HCT116 (cell line): ENCODE measurements at regions not wholly inside any gene's neighbourhood (a gene's known extent, or its start where the extent isn't known, plus 50 kb on each side); places are given as distances from the start of the nearest gene placed in this dataset.

Source experiments
- ATAC-seq: fragments of 200-7000 bp; cut with Tn5 transposase; 2 replicates; pipeline ENCODE4 v1.9.1; 2020; ENCODE audit warnings: mild to moderate bottlenecking, moderate library complexity
- BruUV-seq: library from RNA; stranded (reverse); fragments of 400-500 nt; replicated peaks from 2 replicates; lab custom pipeline; 2021; lab: Mats Ljungman, UMichigan
- CTCF ChIA-PET: fragments of 300-600 bp; sonication (Branson Sonifier 250); formaldehyde crosslinking; loops from one replicate; lab custom pipeline; 2021; ENCODE audit warnings: antibody characterized with exemption; lab: Charles Lee
- POLR2A ChIA-PET: fragments of 300-600, 350-600 bp; sonication (Branson Sonifier 250); formaldehyde crosslinking; loops from one replicate; lab custom pipeline; 2021; ENCODE audit warnings: antibody characterized with exemption; lab: Charles Lee
- RAD21 ChIA-PET, 2 experiments: fragments of 300-600 bp; sonication (Branson Sonifier 250); formaldehyde crosslinking; loops; one replicate each; lab custom pipeline; 2023; ENCODE audit warnings: low total read pairs in 2 of 2; ENCODE audit not compliant: uncharacterized antibody in 2 of 2, unreplicated experiment in 2 of 2, low non-redundant PET in 1 of 2; lab: Charles Lee
- DNase-seq: peaks from one replicate; pipeline ENCODE4 v3.0.0-alpha.2; 2010; ENCODE audit warnings: low read depth, low spot score
- H2AFZ ChIP-seq: fragments of 200-600 bp; shearing (Covaris generic), sonication (generic); 2 replicates; pipeline ENCODE4 v1.6.1; 2017; ENCODE audit warnings: low read depth, mixed run types, mixed read lengths, antibody characterized with exemption, low read length; ENCODE audit not compliant: poor library complexity, severe bottlenecking
- H3K27ac ChIP-seq: 2 replicates; pipeline ENCODE4 v1.5.1; 2012; ENCODE audit warnings: low read depth, low read length
- H3K27me3 ChIP-seq: fragments of 200-600 bp; sonication (generic); 2 replicates; pipeline ENCODE4 v1.6.1; 2016; ENCODE audit warnings: mixed run types, low read length, mixed read lengths; ENCODE audit not compliant: insufficient read depth
- H3K36me3 ChIP-seq, 2 experiments: fragments of 200-500 bp in 1 of 2; fragments of 200-600 bp in 1 of 2; sonication (Bioruptor generic) in 1 of 2; sonication (generic) in 1 of 2; 2 replicates each; pipeline versions ENCODE4 v1.5.1 to v1.6.1; 2014 to 2016; ENCODE audit warnings: low read length in 2 of 2, inconsistent platforms in 1 of 2, mixed read lengths in 1 of 2, mixed run types in 1 of 2; ENCODE audit not compliant: insufficient read depth in 2 of 2, control insufficient read depth in 1 of 2
- H3K4me1 ChIP-seq, 2 experiments: fragments of 200-600 bp in 1 of 2; sonication (generic) in 1 of 2; 2 replicates each; pipeline versions ENCODE4 v1.5.1 to v1.6.1; 2012 to 2017; ENCODE audit warnings: low read length in 2 of 2, inconsistent platforms in 1 of 2, mild to moderate bottlenecking in 1 of 2, mixed read lengths in 1 of 2, mixed run types in 1 of 2, moderate library complexity in 1 of 2; ENCODE audit not compliant: insufficient read depth in 2 of 2, control insufficient read depth in 1 of 2
- H3K4me2 ChIP-seq: fragments of 200-600 bp; sonication (generic); 2 replicates; pipeline ENCODE4 v1.6.1; 2017; ENCODE audit warnings: mixed run types, low read length, mixed read lengths
- H3K4me3 ChIP-seq, 2 experiments: fragments of 200-600 bp in 1 of 2; sonication (generic) in 1 of 2; replicated peaks in 1 of 2; 2 replicates each; pipeline ENCODE4 v1.5.1; 2011 to 2016; ENCODE audit warnings: low read length in 2 of 2, control low read depth in 1 of 2, low read depth in 1 of 2, mild to moderate bottlenecking in 1 of 2, mixed read lengths in 1 of 2, mixed run types in 1 of 2
- H3K79me2 ChIP-seq: fragments of 200-600 bp; sonication (generic); 2 replicates; pipeline ENCODE4 v1.6.1; 2017; ENCODE audit warnings: mild to moderate bottlenecking, mixed run types, low read length, moderate library complexity, mixed read lengths; ENCODE audit not compliant: insufficient read depth
- H3K9ac ChIP-seq: fragments of 200-600 bp; sonication (generic); 2 replicates; pipeline ENCODE4 v1.6.1; 2016; ENCODE audit warnings: low read length, mixed read lengths
- H3K9me2 ChIP-seq: fragments of 200-600 bp; sonication (generic), shearing (Covaris generic); 2 replicates; pipeline ENCODE4 v1.6.1; 2017; ENCODE audit warnings: mixed run types, mild to moderate bottlenecking, moderate library complexity; ENCODE audit not compliant: insufficient read depth
- H3K9me3 ChIP-seq, 2 experiments: fragments of 200-500 bp in 1 of 2; fragments of 200-600 bp in 1 of 2; sonication (Bioruptor generic) in 1 of 2; sonication (generic) in 1 of 2; 2 replicates each; pipeline ENCODE4 v1.6.1; 2014 to 2017; ENCODE audit warnings: low read length in 2 of 2, mixed read lengths in 2 of 2, inconsistent platforms in 1 of 2, low read depth in 1 of 2, mild to moderate bottlenecking in 1 of 2, mixed run types in 1 of 2, moderate library complexity in 1 of 2; ENCODE audit not compliant: control insufficient read depth in 1 of 2, insufficient read depth in 1 of 2
- H4K20me1 ChIP-seq: fragments of 200-600 bp; sonication (generic), shearing (Covaris generic); 2 replicates; pipeline ENCODE4 v1.6.1; 2017; ENCODE audit warnings: mixed run types, mild to moderate bottlenecking, moderate library complexity; ENCODE audit not compliant: insufficient read depth
- CBX3 ChIP-seq: IDR thresholded peaks from 2 replicates; pipeline ENCODE4 v1.6.1; 2012; ENCODE audit warnings: low read depth
- EGR1 ChIP-seq: IDR thresholded peaks from 2 replicates; pipeline ENCODE4 v1.6.1; 2012; ENCODE audit warnings: low read depth
- ELF1 ChIP-seq: IDR thresholded peaks from 2 replicates; pipeline ENCODE4 v1.6.1; 2012; ENCODE audit warnings: low read depth, borderline replicate concordance
- EZH2 ChIP-seq: fragments of 200-600 bp; sonication (generic); IDR thresholded peaks from 2 replicates; pipeline ENCODE4 v1.6.1; 2017; ENCODE audit warnings: antibody characterized with exemption, mixed run types
- EZH2phosphoT487 ChIP-seq: fragments of 200-600 bp; IDR thresholded peaks from 2 replicates; pipeline ENCODE4 v1.6.1; 2018; ENCODE audit warnings: antibody characterized with exemption, borderline replicate concordance
- JUND ChIP-seq: IDR thresholded peaks from 2 replicates; pipeline ENCODE4 v1.6.1; 2012
- POLR2A ChIP-seq: IDR thresholded peaks from 2 replicates; pipeline ENCODE4 v1.7.0; 2011; ENCODE audit warnings: borderline replicate concordance; ENCODE audit not compliant: insufficient read depth, insufficient read length; ENCODE audit errors: extremely low read depth
- POLR2AphosphoS5 ChIP-seq: IDR thresholded peaks from 2 replicates; pipeline ENCODE4 v1.6.1; 2011; ENCODE audit warnings: mild to moderate bottlenecking, low read depth, low read length, moderate library complexity
- RAD21 ChIP-seq: IDR thresholded peaks from 2 replicates; pipeline ENCODE4 v1.6.1; 2012; ENCODE audit warnings: low read depth, mild to moderate bottlenecking
- SIN3A ChIP-seq: IDR thresholded peaks from 2 replicates; pipeline ENCODE4 v1.6.1; 2012; ENCODE audit warnings: low read depth
- SP1 ChIP-seq: IDR thresholded peaks from 2 replicates; pipeline ENCODE4 v1.6.1; 2012; ENCODE audit warnings: low read depth
- SRF ChIP-seq: IDR thresholded peaks from 2 replicates; pipeline ENCODE4 v1.6.1; 2012; ENCODE audit warnings: low read depth
- TCF7L2 ChIP-seq: IDR thresholded peaks from 2 replicates; pipeline ENCODE4 v1.7.0; 2011; ENCODE audit warnings: borderline replicate concordance, inconsistent platforms; ENCODE audit not compliant: insufficient read depth, insufficient read length; ENCODE audit errors: extremely low read depth
- YY1 ChIP-seq: IDR thresholded peaks from 2 replicates; pipeline ENCODE4 v1.6.1; 2011; ENCODE audit warnings: low read length, low read depth, moderate library complexity, mild to moderate bottlenecking; ENCODE audit not compliant: insufficient replicate concordance; ENCODE audit errors: extremely low read depth
- ZNF274 ChIP-seq: fragments of 200-500 bp; sonication (Bioruptor generic); IDR thresholded peaks from 2 replicates; pipeline ENCODE4 v1.6.1; 2014; ENCODE audit warnings: mild to moderate bottlenecking, low read depth, low read length, inconsistent platforms
- intact Hi-C: fragments of 100-400 bp; cut with micrococcal nuclease; formaldehyde crosslinking; loops from 2 replicates; pipeline ENCODE4 v1.10.0; 2022
- TF ChIP-seq, protein P1 (sequence below): IDR thresholded peaks from 2 replicates; pipeline ENCODE4 v1.6.1; 2012
- TF ChIP-seq, protein P2 (sequence below): IDR thresholded peaks from 2 replicates; pipeline ENCODE4 v1.6.1; 2012

DNA sequence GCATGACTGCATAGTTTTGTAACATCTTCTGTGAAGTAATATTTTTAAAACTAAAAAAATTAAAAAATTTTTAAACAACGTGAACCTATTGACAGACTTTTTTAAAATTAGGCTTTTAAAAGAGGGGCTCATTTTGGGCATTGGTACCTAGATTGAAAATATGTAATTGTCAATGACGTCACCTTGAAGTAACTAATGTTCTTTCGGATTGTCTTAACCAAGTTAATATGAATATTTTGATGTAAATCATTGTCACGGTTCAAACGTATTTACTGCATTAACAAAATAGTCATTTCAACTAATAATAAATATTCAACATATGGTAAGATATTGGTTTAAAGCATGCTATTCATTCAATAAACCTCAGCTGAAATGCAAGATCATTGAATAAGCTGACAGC lies 719.8 kb downstream of the ANKRD7 start:
- peaks cover 0 to 3% of the 10 kb centered on the region in 2 experiments; a peak in 1 of 4 replicates for H3K4me1 ChIP-seq
- no peak for TF ChIP-seq ELF1
- TF ChIP-seq, protein P1, sequence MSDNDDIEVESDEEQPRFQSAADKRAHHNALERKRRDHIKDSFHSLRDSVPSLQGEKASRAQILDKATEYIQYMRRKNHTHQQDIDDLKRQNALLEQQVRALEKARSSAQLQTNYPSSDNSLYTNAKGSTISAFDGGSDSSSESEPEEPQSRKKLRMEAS: no peak
- TF ChIP-seq EGR1: no peak
- no peak for TF ChIP-seq RAD21
- TF ChIP-seq SP1: no peak
- TF ChIP-seq CBX3: no peak
- TF ChIP-seq SRF: no peak
- TF ChIP-seq JUND: no peak
- no peak for TF ChIP-seq EZH2
- TF ChIP-seq, protein P2, sequence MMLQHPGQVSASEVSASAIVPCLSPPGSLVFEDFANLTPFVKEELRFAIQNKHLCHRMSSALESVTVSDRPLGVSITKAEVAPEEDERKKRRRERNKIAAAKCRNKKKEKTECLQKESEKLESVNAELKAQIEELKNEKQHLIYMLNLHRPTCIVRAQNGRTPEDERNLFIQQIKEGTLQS: no peak
- no peak for TF ChIP-seq SIN3A
- no peak for TF ChIP-seq ZNF274
- no peak for TF ChIP-seq POLR2AphosphoS5
- no peak for TF ChIP-seq POLR2A
- no peak for TF ChIP-seq YY1
- TF ChIP-seq EZH2phosphoT487: no peak
- no peak for TF ChIP-seq TCF7L2
- intact Hi-C loops: no loop called here
- no peaks in the 10 kb centered on the region for H3K36me3 ChIP-seq
- H3K9me3 ChIP-seq: no peaks in the 10 kb centered on the region
- no peaks in the 10 kb centered on the region for H3K27me3 ChIP-seq
- POLR2A ChIA-PET: no interaction called here
- H4K20me1 ChIP-seq: no peaks in the 10 kb centered on the region
- DNase-seq: no peak
- H2AFZ ChIP-seq: no peak overlapping the region
- BruUV-seq: no TSS peak
- H3K9ac ChIP-seq: no peak overlapping the region
- no peak overlapping the region for H3K27ac ChIP-seq
- H3K9me2 ChIP-seq: no peaks in the 10 kb centered on the region; the same call in 1 of the 2 replicates
- CTCF ChIA-PET: no interaction called here
- no peak for ATAC-seq
- H3K79me2 ChIP-seq: no peaks in the 10 kb centered on the region
- RAD21 ChIA-PET: no interaction called here
- no peak overlapping the region for H3K4me3 ChIP-seq
- no peak overlapping the region for H3K4me2 ChIP-seq
